Raji (cell line): ENCODE measurements at regions not wholly inside any gene's neighbourhood (a gene's known extent, or its start where the extent isn't known, plus 50 kb on each side); places are given as distances from the start of the nearest gene placed in this dataset.

Experiments
- POLR2A ChIP-seq: IDR thresholded peaks from 2 replicates; pipeline ENCODE4 v1.6.1; 2011; ENCODE audit warnings: low read depth, low read length, control low read depth; ENCODE audit not compliant: insufficient read depth

DNA sequence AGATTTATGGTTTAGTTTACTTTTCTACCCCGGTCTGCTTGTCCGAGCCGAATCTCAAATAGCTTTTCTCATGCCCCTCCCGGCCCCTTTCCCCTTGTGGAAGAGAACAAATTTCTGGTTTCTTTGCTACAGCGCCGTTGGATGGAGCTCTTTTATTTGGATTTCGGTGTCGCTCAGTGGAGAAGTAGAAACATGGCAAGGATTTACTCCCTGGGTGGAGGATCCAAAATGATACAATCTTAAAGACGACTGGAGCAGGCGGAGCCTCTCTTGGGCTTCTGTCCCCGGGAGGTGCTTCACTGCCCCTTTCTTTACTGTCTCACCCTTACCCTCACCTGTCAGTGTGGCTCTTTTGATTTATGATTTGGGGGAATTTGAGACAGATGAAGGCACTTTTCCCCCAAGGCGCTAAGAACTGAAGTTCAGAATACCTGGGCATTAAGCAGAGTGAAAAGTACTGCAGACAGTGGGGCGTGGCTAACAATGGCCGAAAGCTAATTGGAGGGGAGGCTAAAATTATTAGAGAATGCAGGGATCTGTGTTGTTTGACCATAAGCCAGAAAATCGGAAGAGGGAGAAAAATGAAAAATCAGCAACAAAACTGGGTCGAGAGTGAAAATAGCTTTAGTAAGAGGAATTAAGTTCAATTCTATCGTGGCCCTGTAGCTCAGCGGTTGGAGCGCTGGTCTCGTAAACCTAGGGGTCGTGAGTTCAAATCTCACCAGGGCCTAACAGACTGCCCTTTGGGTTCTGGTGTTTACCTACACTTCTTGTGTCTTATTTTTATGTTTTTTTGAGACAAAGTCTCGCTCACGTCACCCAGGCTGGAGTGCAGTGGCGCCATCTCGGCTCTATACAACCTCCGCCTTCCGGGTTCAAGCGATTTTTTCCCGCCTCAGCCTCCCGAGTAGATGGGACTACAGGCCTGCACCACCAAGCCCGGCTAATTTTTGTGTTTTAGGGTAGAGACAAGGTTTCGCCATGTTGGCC is 145.1 kb upstream of the ZNF184 start:
- no peak for TF ChIP-seq POLR2A

- no peak for TF ChIP-seq POLR2A
These were observed 144.3 kb upstream of the ZNF184 start for GRCh38 chr6:27617046-27617687.

GRCh38 chr6:27616328-27617045 is 143.6 kb upstream of the ZNF184 start:
- TF ChIP-seq POLR2A = no peak

- no peak for TF ChIP-seq POLR2A
These were observed 138.5 kb upstream of the ZNF184 start for GRCh38 chr6:27611451-27611850.

- TF ChIP-seq POLR2A = no peak
These were observed 136.3 kb upstream of the ZNF184 start for GRCh38 chr6:27608916-27609883.

- no peak for TF ChIP-seq POLR2A
These were observed 132.8 kb upstream of the ZNF184 start for GRCh38 chr6:27605401-27606342.

GRCh38 chr6:27604986-27605385 is 132.1 kb upstream of the ZNF184 start:
- TF ChIP-seq POLR2A = no peak

- TF ChIP-seq POLR2A = no peak
These were observed 128.9 kb upstream of the ZNF184 start for GRCh38 chr6:27601668-27602254.

DNA sequence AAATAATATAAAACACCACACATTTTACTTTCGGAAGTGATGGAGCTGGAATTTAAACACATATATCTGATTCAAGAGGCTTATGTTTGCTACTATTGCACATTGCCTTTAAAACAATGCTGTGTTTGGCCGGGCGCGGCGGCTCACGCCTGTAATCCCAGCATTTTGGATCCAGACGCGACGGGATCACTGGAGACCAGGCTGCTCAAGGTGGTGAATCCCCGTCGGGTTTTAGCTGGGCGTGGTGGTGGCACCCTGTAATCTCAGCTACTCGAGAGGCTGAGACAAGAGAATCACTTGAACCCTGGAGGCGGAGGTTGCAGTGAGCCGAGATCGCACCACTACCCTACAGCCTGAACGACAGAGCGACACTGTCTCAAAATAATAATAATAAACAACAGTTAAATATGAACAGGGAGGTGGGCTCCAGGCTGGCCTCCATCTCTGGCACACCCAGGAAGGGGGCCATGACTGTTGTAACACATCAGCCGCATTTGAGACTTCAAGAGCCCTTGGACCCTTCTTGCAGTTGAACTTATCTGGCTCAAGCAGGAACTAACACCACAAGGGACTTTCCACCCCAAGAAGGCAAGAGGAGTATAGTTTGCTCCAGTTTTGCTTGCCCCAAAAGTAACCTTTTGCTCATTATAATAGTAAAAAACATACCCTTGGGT is 127.1 kb upstream of the ZNF184 start:
- no peak for TF ChIP-seq POLR2A

- no peak for TF ChIP-seq POLR2A
These were observed 121.0 kb upstream of the ZNF184 start for GRCh38 chr6:27593861-27594260.

GRCh38 chr6:27593200-27593818 is 120.4 kb upstream of the ZNF184 start:
- no peak for TF ChIP-seq POLR2A

GRCh38 chr6:27592481-27593199 is 119.7 kb upstream of the ZNF184 start:
- no peak for TF ChIP-seq POLR2A
